HL-60 (cell line): ENCODE measurements at regions not wholly inside any gene's neighbourhood (a gene's known extent, or its start where the extent isn't known, plus 50 kb on each side); places are given as distances from the start of the nearest gene placed in this dataset.

Experiments used
- DNase-seq, 2 experiments: peaks; one replicate each; pipeline ENCODE4 v3.0.0-alpha.2; 2010 to 2020; ENCODE audit warnings: low read depth in 1 of 2, low spot score in 1 of 2
- H3K27ac ChIP-seq: fragments of 250-450 bp; sonication (Bioruptor Pico); replicated peaks from 2 replicates; pipeline ENCODE4 v1.5.1; 2020; ENCODE audit warnings: mild to moderate bottlenecking, moderate library complexity
- H3K27me3 ChIP-seq: fragments of 250-450 bp; sonication (Bioruptor Pico); 2 replicates; pipeline ENCODE4 v1.5.1; 2021; ENCODE audit warnings: mild to moderate bottlenecking, moderate library complexity; ENCODE audit not compliant: insufficient read depth, poor library complexity, severe bottlenecking
- H3K4me3 ChIP-seq: replicated peaks from 2 replicates; pipeline ENCODE4 v1.5.1; 2011; ENCODE audit warnings: mild to moderate bottlenecking, control low read depth, low read length; ENCODE audit not compliant: insufficient read depth
- GABPA ChIP-seq: IDR thresholded peaks from 2 replicates; pipeline ENCODE4 v1.6.1; 2012; ENCODE audit warnings: low read depth
- POLR2AphosphoS5 ChIP-seq: IDR thresholded peaks from 2 replicates; pipeline ENCODE4 v1.6.1; 2012; ENCODE audit warnings: low read depth
- SPI1 ChIP-seq: IDR thresholded peaks from 2 replicates; pipeline ENCODE4 v1.6.1; 2012; ENCODE audit warnings: low read depth, mild to moderate bottlenecking, borderline replicate concordance
- TF ChIP-seq, protein P1 (sequence below): IDR thresholded peaks from 2 replicates; pipeline ENCODE4 v1.6.1; 2012; ENCODE audit warnings: low read depth; ENCODE audit not compliant: insufficient replicate concordance
- TF ChIP-seq, protein P2 (sequence below): IDR thresholded peaks from one replicate; pipeline ENCODE4 v1.5.1; 2011; ENCODE audit warnings: low read length, control low read depth, inconsistent platforms; ENCODE audit not compliant: insufficient read depth

DNA sequence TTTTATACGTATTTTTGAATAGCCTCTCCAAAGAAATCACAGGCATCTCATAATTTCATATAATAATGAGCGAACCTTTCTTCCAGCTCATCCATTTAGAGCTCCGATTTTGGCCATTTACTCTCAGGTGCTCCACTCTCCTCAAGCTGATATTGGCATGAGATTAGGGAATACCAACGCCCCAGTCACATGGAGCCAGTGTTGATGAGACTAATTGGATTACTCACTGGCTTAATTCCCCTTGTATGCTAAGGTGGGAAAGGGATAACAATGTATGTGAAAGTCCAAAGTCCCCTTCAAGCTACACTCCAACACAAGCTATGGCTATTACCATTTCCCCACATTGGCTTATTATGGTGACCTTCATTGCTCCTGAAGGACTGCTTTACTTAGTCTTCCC is 76.6 kb upstream of the NAV3 start:
- Histone ChIP-seq H3K4me3 (no peak overlapping the region), H3K27me3 (no peaks in the 10 kb centered on the region), H3K27ac (no peak overlapping the region)
- TF ChIP-seq, protein P1, sequence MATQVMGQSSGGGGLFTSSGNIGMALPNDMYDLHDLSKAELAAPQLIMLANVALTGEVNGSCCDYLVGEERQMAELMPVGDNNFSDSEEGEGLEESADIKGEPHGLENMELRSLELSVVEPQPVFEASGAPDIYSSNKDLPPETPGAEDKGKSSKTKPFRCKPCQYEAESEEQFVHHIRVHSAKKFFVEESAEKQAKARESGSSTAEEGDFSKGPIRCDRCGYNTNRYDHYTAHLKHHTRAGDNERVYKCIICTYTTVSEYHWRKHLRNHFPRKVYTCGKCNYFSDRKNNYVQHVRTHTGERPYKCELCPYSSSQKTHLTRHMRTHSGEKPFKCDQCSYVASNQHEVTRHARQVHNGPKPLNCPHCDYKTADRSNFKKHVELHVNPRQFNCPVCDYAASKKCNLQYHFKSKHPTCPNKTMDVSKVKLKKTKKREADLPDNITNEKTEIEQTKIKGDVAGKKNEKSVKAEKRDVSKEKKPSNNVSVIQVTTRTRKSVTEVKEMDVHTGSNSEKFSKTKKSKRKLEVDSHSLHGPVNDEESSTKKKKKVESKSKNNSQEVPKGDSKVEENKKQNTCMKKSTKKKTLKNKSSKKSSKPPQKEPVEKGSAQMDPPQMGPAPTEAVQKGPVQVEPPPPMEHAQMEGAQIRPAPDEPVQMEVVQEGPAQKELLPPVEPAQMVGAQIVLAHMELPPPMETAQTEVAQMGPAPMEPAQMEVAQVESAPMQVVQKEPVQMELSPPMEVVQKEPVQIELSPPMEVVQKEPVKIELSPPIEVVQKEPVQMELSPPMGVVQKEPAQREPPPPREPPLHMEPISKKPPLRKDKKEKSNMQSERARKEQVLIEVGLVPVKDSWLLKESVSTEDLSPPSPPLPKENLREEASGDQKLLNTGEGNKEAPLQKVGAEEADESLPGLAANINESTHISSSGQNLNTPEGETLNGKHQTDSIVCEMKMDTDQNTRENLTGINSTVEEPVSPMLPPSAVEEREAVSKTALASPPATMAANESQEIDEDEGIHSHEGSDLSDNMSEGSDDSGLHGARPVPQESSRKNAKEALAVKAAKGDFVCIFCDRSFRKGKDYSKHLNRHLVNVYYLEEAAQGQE: no peak
- no peak for TF ChIP-seq GABPA
- TF ChIP-seq POLR2AphosphoS5: no peak
- no peak for TF ChIP-seq SPI1
- TF ChIP-seq, protein P2, sequence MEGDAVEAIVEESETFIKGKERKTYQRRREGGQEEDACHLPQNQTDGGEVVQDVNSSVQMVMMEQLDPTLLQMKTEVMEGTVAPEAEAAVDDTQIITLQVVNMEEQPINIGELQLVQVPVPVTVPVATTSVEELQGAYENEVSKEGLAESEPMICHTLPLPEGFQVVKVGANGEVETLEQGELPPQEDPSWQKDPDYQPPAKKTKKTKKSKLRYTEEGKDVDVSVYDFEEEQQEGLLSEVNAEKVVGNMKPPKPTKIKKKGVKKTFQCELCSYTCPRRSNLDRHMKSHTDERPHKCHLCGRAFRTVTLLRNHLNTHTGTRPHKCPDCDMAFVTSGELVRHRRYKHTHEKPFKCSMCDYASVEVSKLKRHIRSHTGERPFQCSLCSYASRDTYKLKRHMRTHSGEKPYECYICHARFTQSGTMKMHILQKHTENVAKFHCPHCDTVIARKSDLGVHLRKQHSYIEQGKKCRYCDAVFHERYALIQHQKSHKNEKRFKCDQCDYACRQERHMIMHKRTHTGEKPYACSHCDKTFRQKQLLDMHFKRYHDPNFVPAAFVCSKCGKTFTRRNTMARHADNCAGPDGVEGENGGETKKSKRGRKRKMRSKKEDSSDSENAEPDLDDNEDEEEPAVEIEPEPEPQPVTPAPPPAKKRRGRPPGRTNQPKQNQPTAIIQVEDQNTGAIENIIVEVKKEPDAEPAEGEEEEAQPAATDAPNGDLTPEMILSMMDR: no peak
- DNase-seq: no peak

DNA sequence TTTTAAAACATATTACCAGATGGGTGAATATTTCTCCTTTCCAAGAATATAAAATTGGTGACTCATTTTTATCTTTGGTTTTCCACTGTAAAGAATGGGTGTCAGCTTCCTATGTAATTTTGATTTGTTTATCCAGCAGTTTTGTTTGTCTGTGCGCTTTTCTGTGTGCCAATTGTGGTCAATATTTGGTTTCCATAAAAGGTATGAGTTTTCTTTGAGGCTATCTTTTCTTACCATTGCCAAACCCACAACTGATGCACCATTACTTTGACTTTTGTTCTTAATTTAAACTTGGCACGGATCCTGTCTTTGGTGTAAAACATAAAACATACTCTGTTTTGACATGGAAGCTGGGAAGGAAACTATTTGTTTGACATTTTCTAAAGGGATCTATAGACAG is 78.8 kb upstream of the NAV3 start:
- TF ChIP-seq, protein P1: no peak
- TF ChIP-seq, protein P2: no peak
- no peak for TF ChIP-seq SPI1
- TF ChIP-seq POLR2AphosphoS5: no peak
- TF ChIP-seq GABPA: no peak
- H3K4me3 ChIP-seq: no peak overlapping the region
- H3K27me3 ChIP-seq: no peaks in the 10 kb centered on the region
- H3K27ac ChIP-seq: no peak overlapping the region
- DNase-seq: no peak

DNA sequence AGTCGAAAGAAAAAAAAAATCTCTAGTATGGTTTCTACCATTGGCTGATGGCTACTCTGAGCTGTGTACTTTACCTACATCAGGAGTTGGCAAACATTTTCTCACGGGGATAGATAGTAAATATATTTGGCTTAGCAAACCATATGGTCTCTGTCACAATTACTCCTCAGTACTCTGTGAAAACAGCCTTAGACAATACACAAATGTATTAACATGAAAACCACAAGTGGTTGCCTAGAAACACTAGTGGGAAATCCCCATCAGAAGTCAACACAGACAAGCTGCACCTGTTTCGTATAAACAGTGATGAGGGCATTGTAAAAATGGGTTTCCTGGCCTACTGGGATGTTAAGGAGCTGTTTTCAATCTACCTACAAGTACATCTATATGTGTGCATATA is 84.6 kb upstream of the NAV3 start:
- Histone ChIP-seq H3K27me3 (no peaks in the 10 kb centered on the region), H3K27ac (no peak overlapping the region), H3K4me3 (no peak overlapping the region)
- no peak for DNase-seq
- TF ChIP-seq GABPA (no peak), POLR2AphosphoS5 (no peak), SPI1 (no peak)
- TF ChIP-seq, protein P1: no peak
- TF ChIP-seq, protein P2: no peak
